ENCODE measurements at regions not wholly inside any gene's neighbourhood (a gene's known extent, or its start where the extent isn't known, plus 50 kb on each side); places are given as distances from the start of the nearest gene placed in this dataset.

- TF ChIP-seq CTCF (IDR thresholded peaks at IDR 0.05; ENCODE audit: extremely low read depth, missing control alignments): no peak
- no peak for DNase-seq (ENCODE audit: low spot score)
Observed at GRCh38 chr20:51236421-51236820, 213.5 kb upstream of the KCNG1 start.

GRCh38 chr20:51233345-51233744 lies 210.4 kb upstream of the KCNG1 start:
- no peak for DNase-seq (ENCODE audit: low spot score)
- TF ChIP-seq CTCF (IDR thresholded peaks at IDR 0.05; ENCODE audit: extremely low read depth, missing control alignments): no peak

DNA sequence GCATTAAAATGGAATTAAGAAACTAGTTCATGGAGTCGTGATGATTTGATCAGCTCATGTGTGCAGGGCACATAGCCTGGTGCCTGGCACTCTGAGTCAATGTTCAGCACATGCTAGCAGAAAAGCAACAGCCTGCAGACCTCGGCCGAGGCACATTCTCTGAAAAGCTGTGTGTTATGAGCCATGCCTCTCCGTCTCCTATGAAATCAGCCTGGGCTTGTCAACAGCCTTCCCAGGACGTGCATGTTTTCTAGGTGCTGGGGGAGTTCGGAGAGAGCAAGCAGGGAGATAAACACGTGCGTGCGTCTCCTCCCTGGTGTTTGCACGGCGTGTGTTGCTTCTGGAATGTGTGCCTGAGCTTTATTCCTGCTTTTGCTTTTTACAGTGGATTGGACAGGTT lies 207.8 kb upstream of the KCNG1 start:
- no peak for TF ChIP-seq CTCF (IDR thresholded peaks at IDR 0.05; ENCODE audit: extremely low read depth, missing control alignments)
- no peak for DNase-seq (ENCODE audit: low spot score)

DNA sequence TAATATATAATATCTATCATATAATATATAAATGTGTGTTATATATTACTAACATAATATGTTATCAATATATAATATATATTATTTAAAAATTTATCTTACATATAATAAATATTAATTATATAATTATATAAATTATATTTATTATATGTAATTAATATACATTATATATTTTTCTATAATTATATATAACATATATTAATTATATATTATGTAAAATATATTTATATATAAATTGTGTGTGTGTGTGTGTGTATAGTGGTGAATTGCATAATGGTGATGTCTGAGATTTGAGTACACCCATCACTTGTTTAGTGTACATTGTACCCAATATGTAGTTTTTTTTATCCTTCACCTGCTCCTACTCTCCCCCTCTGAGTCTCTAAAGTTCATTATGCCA lies 205.9 kb upstream of the KCNG1 start:
- DNase-seq (ENCODE audit: low spot score): no peak
- TF ChIP-seq CTCF (IDR thresholded peaks at IDR 0.05; ENCODE audit: extremely low read depth, missing control alignments): no peak

DNA sequence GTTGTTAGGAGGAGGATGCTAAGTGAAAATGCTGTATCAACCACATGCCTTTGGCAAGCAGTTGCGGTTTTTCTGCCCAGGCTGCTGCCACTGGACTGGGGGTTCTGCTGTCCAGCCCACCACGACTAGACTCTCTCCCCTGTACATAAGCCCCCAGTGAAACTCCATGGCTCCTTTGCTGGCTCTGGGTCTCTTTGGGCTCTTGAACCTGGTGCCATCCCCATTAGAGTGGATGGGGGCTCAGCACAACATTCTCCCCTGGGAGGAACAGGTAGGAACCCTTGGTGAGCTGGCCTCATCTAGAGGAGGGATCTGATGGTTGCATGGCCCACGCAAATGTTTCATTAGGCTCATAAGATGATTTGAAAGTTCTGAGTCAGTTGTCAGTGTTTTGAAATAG lies 204.8 kb upstream of the KCNG1 start:
- no peak for TF ChIP-seq CTCF (IDR thresholded peaks at IDR 0.05; ENCODE audit: extremely low read depth, missing control alignments)
- DNase-seq (ENCODE audit: low spot score): no peak

GRCh38 chr20:51223183-51223720 lies 200.3 kb upstream of the KCNG1 start:
- DNase-seq (ENCODE audit: low spot score): no peak
- no peak for TF ChIP-seq CTCF (IDR thresholded peaks at IDR 0.05; ENCODE audit: extremely low read depth, missing control alignments)

- TF ChIP-seq CTCF (IDR thresholded peaks at IDR 0.05; ENCODE audit: extremely low read depth, missing control alignments): no peak
- no peak for DNase-seq (ENCODE audit: low spot score)
Observed at GRCh38 chr20:51221791-51222408, 199.0 kb upstream of the KCNG1 start.
